ENCODE measurements at regions not wholly inside any gene's neighbourhood (a gene's known extent, or its start where the extent isn't known, plus 50 kb on each side); places are given as distances from the start of the nearest gene placed in this dataset.

- H2AFZ ChIP-seq (ENCODE audit: low read length) = no peak overlapping the region
- 88% methylated on average over 5 of the region's 5 CpGs; no CpG with 5 or more reads in 1 of the 2 experiments for WGBS, 2 experiments (ENCODE audit: extremely low coverage in 1 of 2, insufficient coverage in 1 of 2, insufficient read length in 1 of 2, insufficient replicate concordance in 2 of 2, low coverage in 1 of 2, low lambda C conversion rate in 2 of 2, missing lambda C conversion rate in 1 of 2)
- no peak overlapping the region for H3K14ac ChIP-seq (ENCODE audit: insufficient read length)
- H3K36me3 ChIP-seq (ENCODE audit: control insufficient read depth in 2 of 4, insufficient read depth in 4 of 4, low read length in 3 of 4) = no peaks in the 10 kb centered on the region
- no peak overlapping the region for H2BK120ac ChIP-seq (replicated peaks; ENCODE audit: low read depth, low read length)
- no peak overlapping the region for H2BK20ac ChIP-seq (ENCODE audit: low read length)
- H3K4me3 ChIP-seq (ENCODE audit: extremely low read depth in 1 of 4, insufficient read depth in 2 of 4, low read depth in 3 of 4, low read length in 4 of 4) = no peak overlapping the region
- H3K9me3 ChIP-seq (ENCODE audit: insufficient read depth in 2 of 2, low read depth in 1 of 2, low read length in 1 of 2) = no peaks in the 10 kb centered on the region
- no peak overlapping the region for H3K4ac ChIP-seq (replicated peaks; ENCODE audit: insufficient read length, low read depth, low read length)
- H4K8ac ChIP-seq (ENCODE audit: extremely low read depth, insufficient read depth, low read length) = no peak overlapping the region
- no peak overlapping the region for H3K4me2 ChIP-seq (ENCODE audit: insufficient read depth in 1 of 2, low read depth in 2 of 2, low read length in 2 of 2)
- H2BK12ac ChIP-seq (ENCODE audit: low read depth, low read length) = no peak overlapping the region
- no peak overlapping the region for H4K91ac ChIP-seq (replicated peaks; ENCODE audit: insufficient read length, low read length)
- TF ChIP-seq NRF1 (IDR thresholded peaks at IDR 0.05; ENCODE audit: low read depth, low read length) (no peak), TBP (IDR thresholded peaks at IDR 0.05; ENCODE audit: low read depth, low read length) (no peak), TEAD4 (IDR thresholded peaks at IDR 0.05; ENCODE audit: low read depth, low read length) (no peak), CBX8 (IDR thresholded peaks at IDR 0.05; ENCODE audit: borderline replicate concordance, low read depth, low read length) (no peak), TCF12 (IDR thresholded peaks at IDR 0.05; ENCODE audit: low read depth, low read length) (no peak), RBBP5 (IDR thresholded peaks at IDR 0.05; ENCODE audit: borderline replicate concordance, low read depth, low read length) (no peak), POLR2A (IDR thresholded peaks at IDR 0.05; ENCODE audit: control extremely low read depth in 1 of 2, low read depth in 2 of 2, low read length in 2 of 2) (no peak), JUN (IDR thresholded peaks at IDR 0.05; ENCODE audit: low read depth, low read length) (no peak)
- no peak overlapping the region for H3K23ac ChIP-seq (ENCODE audit: insufficient read length)
- no peak overlapping the region for H3K56ac ChIP-seq (replicated peaks; ENCODE audit: insufficient read length, low read depth, low read length)
- H3K79me2 ChIP-seq (ENCODE audit: control insufficient read depth in 1 of 2, insufficient read depth in 2 of 2, low read length in 2 of 2) = no peaks in the 10 kb centered on the region
- H2BK5ac ChIP-seq (ENCODE audit: low read depth, low read length) = no peak overlapping the region
- H3K79me1 ChIP-seq (ENCODE audit: low read depth, low read length) = no peaks in the 10 kb centered on the region
- H3K23me2 ChIP-seq (ENCODE audit: low read depth, low read length) = no peaks in the 10 kb centered on the region
- CTCF ChIA-PET (ENCODE audit: partially characterized antibody) = no interaction called here
- POLR2A ChIA-PET (ENCODE audit: partially characterized antibody) = no interaction called here
- no peak for DNase-seq (ENCODE audit: low read depth in 1 of 2, low spot score in 2 of 2)
- no peak overlapping the region for H2BK15ac ChIP-seq (ENCODE audit: low read length)
- H3K27me3 ChIP-seq (replicated peaks in 1 of 4; ENCODE audit: control insufficient read depth in 3 of 4, extremely low read depth in 1 of 4, insufficient read depth in 3 of 4, low read length in 3 of 4) = 0 out of 7 replicates have a peak, but pooled peaks cover 0 to 3% (median 0%) of the 10 kb centered on the region in 4 experiments
- no peak overlapping the region for H3K27ac ChIP-seq (ENCODE audit: low read depth, low read length)
- FAIRE-seq = no peak
- H2AK5ac ChIP-seq (ENCODE audit: low read depth, low read length) = no peak overlapping the region
- H4K5ac ChIP-seq (ENCODE audit: insufficient read length, low read depth, low read length) = no peak overlapping the region
- H4K20me1 ChIP-seq (replicated peaks in 1 of 2; ENCODE audit: control insufficient read depth in 1 of 2, insufficient read depth in 2 of 2, low read length in 2 of 2) = no peaks in the 10 kb centered on the region
- H3K18ac ChIP-seq (ENCODE audit: extremely low read depth, low read length) = no peak overlapping the region
- no peak overlapping the region for H3K9ac ChIP-seq (replicated peaks in 1 of 4; ENCODE audit: extremely low read depth in 1 of 4, low read depth in 3 of 4, low read length in 3 of 4)
- peaks cover 0 to 3% (median 0%) of the 10 kb centered on the region in 4 experiments; a peak in 1 of 7 replicates for H3K4me1 ChIP-seq (replicated peaks in 1 of 4; ENCODE audit: control insufficient read depth in 3 of 4, insufficient read depth in 4 of 4, low read length in 3 of 4)
These were observed 330.8 kb upstream of the SEMA6D start for GRCh38 chr15:47386459-47386858.

Data from H1 (cell line).